Fibroblast of lung (primary cell): ENCODE measurements at regions not wholly inside any gene's neighbourhood (a gene's known extent, or its start where the extent isn't known, plus 50 kb on each side); places are given as distances from the start of the nearest gene placed in this dataset.

ENCODE experiments used
- CTCF ChIP-seq, 2 donors: IDR thresholded peaks in 1 of 2; conservative IDR thresholded peaks in 1 of 2; 1 replicate in 1 of 2; 2 replicates in 1 of 2; pipeline ENCODE4 v1.5.1; 2011 to 2012; ENCODE audit warnings: low read length in 2 of 2, control low read depth in 1 of 2, inconsistent platforms in 1 of 2, low read depth in 1 of 2, mild to moderate bottlenecking in 1 of 2
- EZH2 ChIP-seq: IDR thresholded peaks from 2 replicates; pipeline ENCODE4 v1.5.1; 2012; ENCODE audit warnings: low read length, control low read depth, mild to moderate bottlenecking; ENCODE audit errors: missing control alignments

- TF ChIP-seq CTCF (conservative IDR thresholded peaks at IDR 0.05 in 1 of 2, IDR thresholded peaks at IDR 0.05 in 1 of 2; ENCODE audit: low read depth in 1 of 2, low read length in 2 of 2), result no peak
- TF ChIP-seq EZH2, result no peak
Measured at GRCh38 chr6:160899671-160900430, 91.7 kb upstream of the MAP3K4 start.
